ENCODE measurements at regions not wholly inside any gene's neighbourhood (a gene's known extent, or its start where the extent isn't known, plus 50 kb on each side); places are given as distances from the start of the nearest gene placed in this dataset.

DNA sequence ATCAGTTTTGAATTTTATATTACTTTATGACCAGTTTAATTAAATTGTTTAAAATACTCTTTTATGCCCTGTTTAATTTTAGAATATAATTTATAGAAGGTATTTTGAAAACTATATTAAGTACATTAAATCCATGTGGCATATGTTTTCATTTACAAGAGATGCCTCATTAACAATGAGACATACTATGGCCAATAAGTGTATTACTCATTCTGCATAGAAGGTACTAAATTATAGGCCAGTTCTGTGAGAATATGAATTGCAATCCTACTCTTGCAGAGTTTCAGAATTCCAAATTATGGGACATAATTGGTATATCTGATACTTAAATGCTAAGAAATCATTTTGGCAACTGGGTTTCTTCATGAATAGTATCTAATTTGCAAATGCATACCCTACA, 951.1 kb downstream of the FAT4 start:
- TF ChIP-seq, protein P1, sequence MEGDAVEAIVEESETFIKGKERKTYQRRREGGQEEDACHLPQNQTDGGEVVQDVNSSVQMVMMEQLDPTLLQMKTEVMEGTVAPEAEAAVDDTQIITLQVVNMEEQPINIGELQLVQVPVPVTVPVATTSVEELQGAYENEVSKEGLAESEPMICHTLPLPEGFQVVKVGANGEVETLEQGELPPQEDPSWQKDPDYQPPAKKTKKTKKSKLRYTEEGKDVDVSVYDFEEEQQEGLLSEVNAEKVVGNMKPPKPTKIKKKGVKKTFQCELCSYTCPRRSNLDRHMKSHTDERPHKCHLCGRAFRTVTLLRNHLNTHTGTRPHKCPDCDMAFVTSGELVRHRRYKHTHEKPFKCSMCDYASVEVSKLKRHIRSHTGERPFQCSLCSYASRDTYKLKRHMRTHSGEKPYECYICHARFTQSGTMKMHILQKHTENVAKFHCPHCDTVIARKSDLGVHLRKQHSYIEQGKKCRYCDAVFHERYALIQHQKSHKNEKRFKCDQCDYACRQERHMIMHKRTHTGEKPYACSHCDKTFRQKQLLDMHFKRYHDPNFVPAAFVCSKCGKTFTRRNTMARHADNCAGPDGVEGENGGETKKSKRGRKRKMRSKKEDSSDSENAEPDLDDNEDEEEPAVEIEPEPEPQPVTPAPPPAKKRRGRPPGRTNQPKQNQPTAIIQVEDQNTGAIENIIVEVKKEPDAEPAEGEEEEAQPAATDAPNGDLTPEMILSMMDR (IDR thresholded peaks at IDR 0.05; ENCODE audit: low read depth, low read length): no peak
- no peak for TF ChIP-seq EZH2phosphoT487 (IDR thresholded peaks at IDR 0.05; ENCODE audit: low read depth)
